Renal pelvis (tissue), 1 donor: ENCODE measurements at regions not wholly inside any gene's neighbourhood (a gene's known extent, or its start where the extent isn't known, plus 50 kb on each side); places are given as distances from the start of the nearest gene placed in this dataset.

Experiments used
- DNase-seq: peaks from one replicate; pipeline ENCODE4 v3.0.0-alpha.2; 2013

GRCh38 chr14:105841022-105842009, 314.9 kb downstream of the TMEM121 start:
- DNase-seq, result no peak

- DNase-seq, result no peak
Measured at GRCh38 chr14:105842105-105842504, 315.7 kb downstream of the TMEM121 start.

DNA sequence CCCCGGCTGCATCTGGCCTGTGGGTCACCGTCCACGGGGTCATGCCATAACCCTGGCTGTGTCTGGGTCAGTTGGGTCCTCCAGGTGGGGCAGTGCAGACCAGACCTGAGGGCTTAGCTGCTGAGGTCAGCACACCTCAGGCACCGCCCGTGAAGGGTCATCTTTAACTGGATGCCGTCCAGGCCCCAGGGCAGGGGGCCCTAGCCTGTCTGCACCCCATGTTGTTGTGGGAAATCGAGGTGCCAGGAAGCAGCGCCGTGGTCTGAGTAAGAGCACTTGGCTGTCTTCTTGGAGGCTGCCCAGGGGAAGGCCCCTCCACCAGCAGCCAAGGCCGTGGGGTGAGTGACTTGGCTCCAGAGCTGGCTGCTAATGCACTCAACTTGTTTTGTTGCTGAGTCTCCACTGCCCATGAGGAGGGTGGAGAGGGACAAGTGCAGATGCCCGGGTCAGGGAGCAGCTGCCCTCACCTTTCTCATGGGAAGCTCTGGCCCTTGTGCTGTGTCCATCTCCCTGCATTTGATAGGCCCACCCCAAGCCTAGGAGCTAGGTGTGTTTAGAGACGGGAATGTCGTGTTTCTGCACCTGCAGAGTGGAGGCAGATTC, 317.2 kb downstream of the TMEM121 start:
- no peak for DNase-seq

GRCh38 chr14:105844047-105844630, 317.8 kb downstream of the TMEM121 start:
- DNase-seq, result no peak

- DNase-seq, result no peak
Measured at GRCh38 chr14:105844810-105845724, 318.7 kb downstream of the TMEM121 start.

DNA sequence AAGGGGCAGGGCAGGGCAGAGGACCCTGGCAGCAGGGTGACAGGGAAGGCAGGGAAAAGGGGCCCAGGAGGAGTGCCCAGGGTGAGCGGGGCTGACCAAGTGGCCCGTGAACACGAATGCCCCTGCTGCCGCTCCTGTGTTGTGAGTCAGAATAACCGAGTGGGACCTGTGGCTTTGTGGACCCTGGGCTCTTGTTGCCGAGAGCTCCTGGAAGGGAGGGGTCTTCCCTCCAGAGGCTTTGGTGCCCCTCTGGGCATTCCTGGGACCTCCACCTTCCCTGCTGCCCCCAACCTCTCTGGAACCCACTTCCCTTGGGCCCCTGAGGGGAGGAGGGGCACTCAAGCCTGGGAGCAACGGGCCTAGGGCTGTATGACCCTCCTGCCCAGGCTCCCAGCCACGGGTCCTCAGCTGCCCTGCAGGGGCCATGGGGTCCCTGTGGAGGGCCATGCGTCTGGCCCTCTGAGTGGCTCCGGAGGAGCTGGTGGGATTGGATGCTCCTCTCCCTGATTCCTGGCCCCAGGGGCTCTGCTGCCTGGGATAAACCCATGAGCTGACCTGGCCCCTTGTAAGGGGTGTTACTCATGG, 319.4 kb downstream of the TMEM121 start:
- no peak for DNase-seq

DNA sequence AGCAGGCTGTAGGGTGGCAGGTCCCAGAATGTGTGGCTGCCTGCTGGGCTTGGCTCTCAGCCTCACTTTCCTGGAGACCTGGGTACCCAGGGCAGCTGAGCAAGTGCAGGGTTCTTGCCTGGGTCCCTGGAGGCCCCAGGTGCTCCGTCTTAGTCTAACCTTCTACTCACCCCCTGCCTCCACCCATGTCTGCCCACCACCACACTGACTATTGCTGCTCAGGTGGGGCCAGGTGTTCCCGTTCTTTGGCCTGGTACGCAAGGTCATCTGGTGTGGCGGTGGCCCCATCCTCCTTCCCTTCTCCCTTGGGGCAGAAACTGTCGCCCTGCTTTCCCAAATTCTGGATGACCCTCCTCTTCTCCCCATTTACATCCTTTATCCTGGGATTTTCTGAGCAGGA, 319.9 kb downstream of the TMEM121 start:
- no peak for DNase-seq

- no peak for DNase-seq
Measured at GRCh38 chr14:105847400-105847799, 321.0 kb downstream of the TMEM121 start.

DNA sequence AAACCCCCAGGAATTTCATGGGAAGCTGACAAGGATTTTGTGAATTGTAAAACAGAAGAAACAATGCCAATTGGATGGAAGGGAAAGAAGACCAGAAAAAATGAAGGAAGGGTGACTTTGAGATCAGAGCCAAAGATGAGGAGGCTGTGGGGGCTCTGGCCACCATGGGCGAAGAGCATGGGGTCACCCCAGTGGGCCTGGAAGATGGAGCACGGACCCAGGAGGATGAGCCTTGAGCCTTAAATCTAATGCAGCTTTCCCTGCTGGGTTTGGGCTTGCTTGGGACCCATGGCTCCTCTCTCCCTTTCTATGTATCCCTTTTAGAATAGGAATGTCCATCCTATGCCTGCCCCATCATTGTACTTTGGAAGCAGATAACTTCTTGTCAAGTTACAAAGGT, 322.2 kb downstream of the TMEM121 start:
- no peak for DNase-seq

GRCh38 chr14:105849933-105850626, 323.7 kb downstream of the TMEM121 start:
- DNase-seq, result no peak

DNA sequence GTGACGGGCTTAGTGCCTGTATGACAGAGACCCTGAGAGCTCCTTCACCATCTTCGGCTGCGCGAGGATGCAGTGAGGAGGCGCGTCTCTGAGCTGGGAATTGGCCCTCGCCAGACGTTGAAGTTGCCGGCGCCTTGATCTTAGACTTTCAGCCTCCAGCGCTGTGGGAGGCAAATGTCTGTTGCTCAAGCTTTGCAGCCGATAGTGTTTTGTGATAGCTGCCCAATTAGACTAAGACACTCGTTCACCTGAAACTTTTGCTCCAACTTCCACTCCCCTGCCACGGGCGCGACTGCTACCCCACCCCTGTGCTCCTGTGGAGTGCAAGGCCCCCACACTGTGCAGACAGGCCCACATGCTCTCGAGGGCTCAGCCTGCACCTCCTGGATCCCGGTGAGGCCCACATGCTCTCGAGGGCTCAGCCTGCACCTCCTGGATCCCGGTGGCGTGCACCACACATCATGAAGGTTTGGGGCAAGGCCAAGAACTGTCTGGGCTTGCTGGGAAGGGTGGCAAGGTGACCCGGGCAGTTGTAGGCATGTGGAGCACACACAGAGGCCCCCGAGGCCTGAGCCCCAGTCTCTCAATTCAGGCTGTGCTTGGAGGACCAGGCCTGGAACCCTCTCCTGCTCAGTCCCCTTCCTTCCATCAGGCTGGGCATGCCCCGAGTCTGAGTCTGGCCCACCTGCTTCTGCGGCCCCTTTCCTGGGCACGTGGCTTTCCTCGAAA, 324.6 kb downstream of the TMEM121 start:
- no peak for DNase-seq

DNA sequence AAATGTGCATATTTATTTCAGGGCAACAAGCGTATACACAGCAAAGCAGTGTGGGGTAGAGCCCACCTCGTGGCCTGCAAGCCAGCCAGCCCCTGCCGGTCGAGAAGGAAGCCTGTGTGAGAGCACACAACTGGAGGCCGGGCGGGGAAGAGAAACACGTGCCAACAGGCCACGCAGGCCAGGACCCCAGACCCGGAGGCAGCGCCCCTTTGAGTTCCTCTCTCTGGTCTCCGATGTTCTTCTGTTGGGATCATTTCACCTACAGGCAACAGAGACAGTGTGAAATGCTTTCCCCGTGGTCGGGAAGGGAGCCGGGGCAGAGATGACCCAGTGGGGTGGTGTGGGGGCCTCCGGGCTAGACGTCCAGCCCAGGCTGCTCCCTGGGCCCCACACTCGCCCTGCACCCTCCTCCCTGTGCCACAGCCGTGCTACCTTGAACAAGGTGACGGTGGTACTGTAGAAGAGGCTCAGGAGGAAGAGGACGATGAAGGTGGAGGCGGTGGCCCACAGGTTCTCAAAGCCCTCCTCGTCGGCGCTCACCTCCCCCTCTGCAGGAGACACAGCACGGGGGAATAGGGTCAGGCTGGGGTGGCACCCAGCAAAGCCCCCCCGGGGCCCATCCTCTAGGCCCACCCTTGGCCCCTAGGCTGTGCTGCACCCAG, 325.5 kb downstream of the TMEM121 start:
- DNase-seq, result no peak

DNA sequence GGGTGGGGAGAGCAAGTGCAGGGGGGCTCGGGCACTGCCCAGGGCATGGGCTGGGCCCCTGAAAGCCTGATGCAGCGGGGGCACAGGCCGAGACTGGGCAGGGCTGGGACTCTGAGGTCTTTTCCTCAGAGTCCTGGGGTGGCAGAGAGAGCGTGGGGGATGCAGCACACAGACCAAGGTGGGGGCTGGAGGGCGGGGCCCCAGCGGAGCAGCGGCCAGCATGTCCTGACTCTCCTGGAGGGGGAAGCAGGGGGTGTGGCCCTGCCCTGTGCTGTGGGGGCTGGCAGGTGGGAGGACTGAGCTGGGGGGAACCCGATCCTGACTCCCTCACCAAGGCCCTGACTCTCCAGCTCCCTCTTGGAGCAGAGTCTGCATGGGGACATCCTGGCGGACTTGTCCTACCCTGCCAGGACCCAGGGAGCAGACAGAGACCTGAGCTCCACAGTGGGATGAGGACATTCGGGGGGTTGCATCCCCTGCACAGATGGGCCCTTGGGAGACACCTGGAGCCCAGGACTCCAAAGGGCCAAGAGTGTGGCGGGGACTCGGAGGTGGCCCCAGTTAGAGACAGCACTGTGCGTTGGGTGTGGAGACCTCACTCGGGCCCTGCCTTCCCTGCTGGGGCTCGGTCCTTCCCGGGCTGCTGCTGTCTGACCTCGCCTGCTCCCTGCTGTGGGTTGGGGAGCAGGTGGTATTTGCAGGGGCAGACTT, 326.1 kb downstream of the TMEM121 start:
- DNase-seq, result no peak

- no peak for DNase-seq
Measured at GRCh38 chr14:105853089-105853906, 326.9 kb downstream of the TMEM121 start.

GRCh38 chr14:105853907-105854599, 327.7 kb downstream of the TMEM121 start:
- no peak for DNase-seq

GRCh38 chr14:105854600-105855245, 328.3 kb downstream of the TMEM121 start:
- no peak for DNase-seq
